ENCODE measurements at regions not wholly inside any gene's neighbourhood (a gene's known extent, or its start where the extent isn't known, plus 50 kb on each side); places are given as distances from the start of the nearest gene placed in this dataset.

- H3K9me3 ChIP-seq: peaks cover 0 to 29% (median 5%) of the 10 kb centered on the region in 11 donors
- intact Hi-C loops (cut with DNase I): no loop called here
- H3K27ac ChIP-seq: no peak overlapping the region
- H3K36me3 ChIP-seq: no peaks in the 10 kb centered on the region
- WGBS, 2 donors: 70 to 75% methylated on average over 3 of the region's 3 CpGs
- ATAC-seq (no peak), DNase-seq (no peak)
- TF ChIP-seq CTCF (IDR thresholded peaks at IDR 0.05): no peak
- no peak overlapping the region for H3K4me3 ChIP-seq
- H3K27me3 ChIP-seq: no peaks in the 10 kb centered on the region
- H3K4me1 ChIP-seq: no peaks in the 10 kb centered on the region
These were observed 254.0 kb upstream of the GPR149 start for GRCh38 chr3:154684021-154684420.

GRCh38 chr3:154678041-154678654 is 248.2 kb upstream of the GPR149 start:
- no peaks in the 10 kb centered on the region for H3K4me1 ChIP-seq
- intact Hi-C loops (cut with DNase I): no loop called here
- H3K27me3 ChIP-seq: no peaks in the 10 kb centered on the region
- no peak for TF ChIP-seq CTCF (IDR thresholded peaks at IDR 0.05)
- WGBS, 2 donors: 61% methylated on average over 1 of the region's 1 CpG
- no peak overlapping the region for H3K27ac ChIP-seq
- H3K9me3 ChIP-seq: peaks cover 0 to 12% (median 0%) of the 10 kb centered on the region in 11 donors
- no peaks in the 10 kb centered on the region for H3K36me3 ChIP-seq
- H3K4me3 ChIP-seq: no peak overlapping the region
- no peak for DNase-seq
- no peak for ATAC-seq

- no peak for TF ChIP-seq CTCF (IDR thresholded peaks at IDR 0.05)
- no peak overlapping the region for H3K27ac ChIP-seq
- no peaks in the 10 kb centered on the region for H3K9me3 ChIP-seq
- H3K4me1 ChIP-seq: no peaks in the 10 kb centered on the region
- intact Hi-C loops (cut with DNase I): no loop called here
- H3K36me3 ChIP-seq: no peaks in the 10 kb centered on the region
- H3K27me3 ChIP-seq: no peaks in the 10 kb centered on the region
- ATAC-seq (no peak), DNase-seq (no peak)
- WGBS, 2 donors: 56 to 61% methylated on average over 1 of the region's 1 CpG
- no peak overlapping the region for H3K4me3 ChIP-seq
These were observed 238.8 kb upstream of the GPR149 start for GRCh38 chr3:154668835-154669234.

- Histone ChIP-seq H3K27me3 (no peaks in the 10 kb centered on the region), H3K4me1 (no peaks in the 10 kb centered on the region), H3K27ac (no peak overlapping the region), H3K4me3 (no peak overlapping the region), H3K9me3 (no peaks in the 10 kb centered on the region), H3K36me3 (no peaks in the 10 kb centered on the region)
- intact Hi-C loops (cut with DNase I): no loop called here
- TF ChIP-seq CTCF (IDR thresholded peaks at IDR 0.05): no peak
- WGBS, 2 donors: 48 to 61% methylated on average over 2 of the region's 2 CpGs
- DNase-seq: no peak
- no peak for ATAC-seq
These were observed 238.2 kb upstream of the GPR149 start for GRCh38 chr3:154668187-154668586.
